Breast epithelium (tissue), 4 donors: ENCODE measurements at regions not wholly inside any gene's neighbourhood (a gene's known extent, or its start where the extent isn't known, plus 50 kb on each side); places are given as distances from the start of the nearest gene placed in this dataset.

Experiments
- DNase-seq, 2 donors: peaks; one replicate each; pipeline ENCODE4 v3.0.0-alpha.2; 2019; ENCODE audit warnings: low spot score in 2 of 2
- H3K27ac ChIP-seq, 2 donors: fragments of 200-600 bp; sonication (generic) in 1 of 2; one replicate each; pipeline ENCODE4 v1.5.1; 2016 to 2019; ENCODE audit warnings: mild to moderate bottlenecking in 1 of 2
- H3K27me3 ChIP-seq, 2 donors: fragments of 200-600 bp; sonication (generic) in 1 of 2; one replicate each; pipeline versions ENCODE4 v1.5.1 to v1.6.0; 2017 to 2019; ENCODE audit warnings: control low read depth in 1 of 2, mild to moderate bottlenecking in 1 of 2
- H3K36me3 ChIP-seq: fragments of 200-600 bp; one replicate; pipeline ENCODE4 v1.5.1; 2019
- H3K4me1 ChIP-seq, 2 donors: fragments of 200-600 bp; sonication (generic); one replicate each; pipeline ENCODE4 v1.5.1; 2016 to 2019; ENCODE audit warnings: control low read depth in 1 of 2
- H3K4me3 ChIP-seq, 3 donors: fragments of 200-600 bp; sonication (generic); 1 replicate in 2 of 3; 2 replicates in 1 of 3; pipeline ENCODE4 v1.5.1; 2016 to 2019; ENCODE audit warnings: mild to moderate bottlenecking in 3 of 3, moderate library complexity in 2 of 3
- H3K9me3 ChIP-seq, 2 donors: fragments of 200-600 bp; sonication (generic) in 1 of 2; one replicate each; pipeline ENCODE4 v1.5.1; 2016 to 2019; ENCODE audit warnings: control low read depth in 1 of 2
- POLR2A ChIP-seq: fragments of 450-650 bp; IDR thresholded peaks from one replicate; pipeline ENCODE4 v1.6.1; 2016; ENCODE audit warnings: antibody characterized with exemption, mild to moderate bottlenecking, moderate library complexity
- POLR2AphosphoS5 ChIP-seq, 3 donors: sonication (generic); formaldehyde crosslinking; IDR thresholded peaks; one replicate each; pipeline ENCODE4 v1.6.1; 2017; ENCODE audit warnings: antibody characterized with exemption in 3 of 3
- intact Hi-C: fragments of 100-400 bp; cut with DNase I; formaldehyde crosslinking; loops from one replicate; pipeline ENCODE4 v1.15.1; 2023; ENCODE audit warnings: low total_unique reads
- TF ChIP-seq, protein P1 (sequence below), 3 donors: fragments of 450-650 bp; IDR thresholded peaks; one replicate each; pipeline ENCODE4 v1.5.1; 2016 to 2017; ENCODE audit warnings: antibody characterized with exemption in 3 of 3, mild to moderate bottlenecking in 3 of 3, moderate library complexity in 3 of 3

GRCh38 chr2:153710128-153710527, 161.6 kb upstream of the GALNT13 start:
- DNase-seq = no peak
- TF ChIP-seq, protein P1, sequence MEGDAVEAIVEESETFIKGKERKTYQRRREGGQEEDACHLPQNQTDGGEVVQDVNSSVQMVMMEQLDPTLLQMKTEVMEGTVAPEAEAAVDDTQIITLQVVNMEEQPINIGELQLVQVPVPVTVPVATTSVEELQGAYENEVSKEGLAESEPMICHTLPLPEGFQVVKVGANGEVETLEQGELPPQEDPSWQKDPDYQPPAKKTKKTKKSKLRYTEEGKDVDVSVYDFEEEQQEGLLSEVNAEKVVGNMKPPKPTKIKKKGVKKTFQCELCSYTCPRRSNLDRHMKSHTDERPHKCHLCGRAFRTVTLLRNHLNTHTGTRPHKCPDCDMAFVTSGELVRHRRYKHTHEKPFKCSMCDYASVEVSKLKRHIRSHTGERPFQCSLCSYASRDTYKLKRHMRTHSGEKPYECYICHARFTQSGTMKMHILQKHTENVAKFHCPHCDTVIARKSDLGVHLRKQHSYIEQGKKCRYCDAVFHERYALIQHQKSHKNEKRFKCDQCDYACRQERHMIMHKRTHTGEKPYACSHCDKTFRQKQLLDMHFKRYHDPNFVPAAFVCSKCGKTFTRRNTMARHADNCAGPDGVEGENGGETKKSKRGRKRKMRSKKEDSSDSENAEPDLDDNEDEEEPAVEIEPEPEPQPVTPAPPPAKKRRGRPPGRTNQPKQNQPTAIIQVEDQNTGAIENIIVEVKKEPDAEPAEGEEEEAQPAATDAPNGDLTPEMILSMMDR (IDR thresholded peaks at IDR 0.05) = no peak
- TF ChIP-seq POLR2AphosphoS5 (IDR thresholded peaks at IDR 0.05) (no peak), POLR2A (no peak)
- intact Hi-C loops = no loop called here
- H3K27ac ChIP-seq = no peak overlapping the region
- no peaks in the 10 kb centered on the region for H3K9me3 ChIP-seq
- H3K4me3 ChIP-seq = no peak overlapping the region
- H3K27me3 ChIP-seq = no peaks in the 10 kb centered on the region
- no peaks in the 10 kb centered on the region for H3K4me1 ChIP-seq
- no peaks in the 10 kb centered on the region for H3K36me3 ChIP-seq

- Histone ChIP-seq H3K4me1 (no peaks in the 10 kb centered on the region), H3K27me3 (no peaks in the 10 kb centered on the region), H3K4me3 (no peak overlapping the region), H3K36me3 (no peaks in the 10 kb centered on the region), H3K27ac (no peak overlapping the region), H3K9me3 (no peaks in the 10 kb centered on the region)
- DNase-seq = no peak
- TF ChIP-seq POLR2A (no peak), POLR2AphosphoS5 (IDR thresholded peaks at IDR 0.05) (no peak)
- TF ChIP-seq, protein P1 (IDR thresholded peaks at IDR 0.05) = no peak
- intact Hi-C loops = no loop called here
Observed at GRCh38 chr2:153715218-153715850, 156.4 kb upstream of the GALNT13 start.

DNA sequence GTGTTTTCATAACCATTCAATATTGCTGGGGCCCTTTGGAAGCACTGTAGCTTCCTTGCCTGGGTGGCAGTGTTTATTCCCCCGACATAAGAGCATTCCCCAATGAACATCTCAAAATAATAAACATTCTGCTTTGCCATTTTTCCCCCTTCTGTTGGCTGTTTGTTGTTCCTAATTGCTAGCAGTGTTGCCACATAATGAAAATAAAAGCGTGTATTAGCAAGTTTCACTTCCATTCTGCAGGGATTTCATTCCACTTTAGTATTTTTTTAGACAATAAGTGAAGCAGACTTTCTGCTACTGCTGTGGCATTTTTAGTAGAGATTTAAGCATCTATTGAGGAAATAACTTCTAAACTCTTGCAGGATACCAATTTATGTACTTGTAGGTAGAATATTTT, 154.7 kb upstream of the GALNT13 start:
- H3K27me3 ChIP-seq = no peaks in the 10 kb centered on the region
- no peak overlapping the region for H3K4me3 ChIP-seq
- H3K27ac ChIP-seq = no peak overlapping the region
- DNase-seq = no peak
- TF ChIP-seq, protein P1 (IDR thresholded peaks at IDR 0.05) = no peak
- TF ChIP-seq POLR2A = no peak
- TF ChIP-seq POLR2AphosphoS5 (IDR thresholded peaks at IDR 0.05) = no peak
- no peaks in the 10 kb centered on the region for H3K4me1 ChIP-seq
- no peaks in the 10 kb centered on the region for H3K36me3 ChIP-seq
- intact Hi-C loops = no loop called here
- no peaks in the 10 kb centered on the region for H3K9me3 ChIP-seq

DNA sequence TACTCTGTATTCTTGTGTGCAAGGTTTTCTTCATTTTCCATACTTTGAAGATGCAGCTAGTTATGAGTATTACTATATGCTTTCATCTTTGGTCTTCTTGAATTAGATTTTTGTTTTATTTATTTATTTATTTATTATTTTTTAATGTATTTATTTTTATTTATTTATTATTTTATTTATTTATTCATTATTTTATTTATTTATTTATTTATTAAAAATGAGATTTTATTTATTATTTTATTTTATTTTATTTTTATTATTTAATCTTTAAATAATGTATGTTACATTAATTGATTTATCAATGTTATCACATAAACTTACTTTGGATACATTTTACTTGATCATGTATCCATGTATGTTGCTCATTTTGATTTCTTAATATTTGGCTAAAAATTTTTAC, 132.3 kb upstream of the GALNT13 start:
- Histone ChIP-seq H3K27ac (no peak overlapping the region), H3K27me3 (no peaks in the 10 kb centered on the region), H3K36me3 (no peaks in the 10 kb centered on the region), H3K4me3 (no peak overlapping the region), H3K9me3 (no peaks in the 10 kb centered on the region), H3K4me1 (no peaks in the 10 kb centered on the region)
- TF ChIP-seq POLR2A = no peak
- TF ChIP-seq POLR2AphosphoS5 (IDR thresholded peaks at IDR 0.05) = no peak
- TF ChIP-seq, protein P1 (IDR thresholded peaks at IDR 0.05) = no peak
- intact Hi-C loops = no loop called here
- no peak for DNase-seq

DNA sequence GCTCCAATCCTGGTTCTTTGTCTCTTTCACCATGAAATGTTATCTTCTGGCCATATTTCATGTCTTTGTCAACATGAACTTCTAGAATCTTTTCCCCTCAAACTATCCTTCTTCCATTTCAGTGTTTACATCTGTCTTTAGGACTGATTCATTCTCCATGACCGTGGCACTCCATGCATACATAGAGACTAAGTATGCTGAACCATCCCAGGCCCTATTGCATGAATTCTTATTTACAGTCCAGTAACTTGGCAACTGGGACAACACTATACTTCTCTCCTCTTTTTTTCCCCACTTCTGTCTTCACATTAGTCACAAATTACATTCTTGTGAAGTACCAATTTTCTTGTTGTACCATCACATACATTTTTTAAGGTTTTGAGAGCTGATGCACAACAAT, 109.8 kb upstream of the GALNT13 start:
- Histone ChIP-seq H3K27ac (no peak overlapping the region), H3K27me3 (no peaks in the 10 kb centered on the region), H3K4me1 (no peaks in the 10 kb centered on the region), H3K36me3 (peaks cover 5% of the 10 kb centered on the region), H3K4me3 (no peak overlapping the region), H3K9me3 (peaks cover 17 to 29% of the 10 kb centered on the region in 2 donors)
- TF ChIP-seq, protein P1 (IDR thresholded peaks at IDR 0.05) = no peak
- TF ChIP-seq POLR2AphosphoS5 (IDR thresholded peaks at IDR 0.05) = no peak
- TF ChIP-seq POLR2A = no peak
- intact Hi-C loops = no loop called here
- DNase-seq = no peak
